GM19240 (cell line): ENCODE measurements at regions not wholly inside any gene's neighbourhood (a gene's known extent, or its start where the extent isn't known, plus 50 kb on each side); places are given as distances from the start of the nearest gene placed in this dataset.

ENCODE experiments used
- DNase-seq: peaks from one replicate; pipeline ENCODE4 v3.0.0; 2011; ENCODE audit warnings: low spot score; ENCODE audit not compliant: insufficient read length

- DNase-seq = no peak
Observed at GRCh38 chr17:79159471-79159870, 84.8 kb downstream of the ENGASE start.

- no peak for DNase-seq
Observed at GRCh38 chr17:79156463-79157095, 82.0 kb downstream of the ENGASE start.

- DNase-seq = no peak
Observed at GRCh38 chr17:79155701-79156100, 81.1 kb downstream of the ENGASE start.

- DNase-seq = no peak
Observed at GRCh38 chr17:79154951-79155585, 80.4 kb downstream of the ENGASE start.

- no peak for DNase-seq
Observed at GRCh38 chr17:79154446-79154845, 79.8 kb downstream of the ENGASE start.

- DNase-seq = no peak
Observed at GRCh38 chr17:79153367-79154130, 78.9 kb downstream of the ENGASE start.

GRCh38 chr17:79152636-79153035 is 78.0 kb downstream of the ENGASE start:
- DNase-seq = no peak

GRCh38 chr17:79152110-79152509 is 77.5 kb downstream of the ENGASE start:
- no peak for DNase-seq

GRCh38 chr17:79150799-79151198 is 76.2 kb downstream of the ENGASE start:
- no peak for DNase-seq

GRCh38 chr17:79150035-79150733 is 75.6 kb downstream of the ENGASE start:
- no peak for DNase-seq

- no peak for DNase-seq
Observed at GRCh38 chr17:79148584-79148983, 74.0 kb downstream of the ENGASE start.

GRCh38 chr17:79147746-79148506 is 73.3 kb downstream of the ENGASE start:
- DNase-seq = no peak

GRCh38 chr17:79146562-79146961 is 71.9 kb downstream of the ENGASE start:
- DNase-seq = no peak

GRCh38 chr17:79145548-79145947 is 70.9 kb downstream of the ENGASE start:
- DNase-seq = no peak

- no peak for DNase-seq
Observed at GRCh38 chr17:79144133-79144532, 69.5 kb downstream of the ENGASE start.

- no peak for DNase-seq
Observed at GRCh38 chr17:79142375-79142774, 67.8 kb downstream of the ENGASE start.

GRCh38 chr17:79141578-79142355 is 67.1 kb downstream of the ENGASE start:
- no peak for DNase-seq

GRCh38 chr17:79138826-79139225 is 64.2 kb downstream of the ENGASE start:
- DNase-seq = no peak

GRCh38 chr17:79137789-79138165 is 63.2 kb downstream of the ENGASE start:
- DNase-seq = no peak

- no peak for DNase-seq
Observed at GRCh38 chr17:79137015-79137788, 62.6 kb downstream of the ENGASE start.
